Mesothelial cell of epicardium (in vitro differentiated cells): ENCODE measurements at regions not wholly inside any gene's neighbourhood (a gene's known extent, or its start where the extent isn't known, plus 50 kb on each side); places are given as distances from the start of the nearest gene placed in this dataset.

Experiments used
- DNase-seq, 2 experiments: peaks; one replicate each; pipeline ENCODE4 v3.0.0; 2021; ENCODE audit warnings: low spot score in 2 of 2; ENCODE audit not compliant: unreplicated experiment in 2 of 2
- H3K27ac Mint-ChIP-seq: 2 replicates; pipeline ENCODE4 v1.8.0; 2021; ENCODE audit warnings: mixed read lengths
- H3K27me3 Mint-ChIP-seq: 2 replicates; pipeline ENCODE4 v1.8.0; 2021; ENCODE audit warnings: low read depth, mixed read lengths
- H3K36me3 Mint-ChIP-seq: 2 replicates; pipeline ENCODE4 v1.8.0; 2021; ENCODE audit warnings: mixed read lengths
- H3K4me1 Mint-ChIP-seq: 2 replicates; pipeline ENCODE4 v1.8.0; 2021; ENCODE audit warnings: mixed read lengths
- H3K4me3 Mint-ChIP-seq: 2 replicates; pipeline ENCODE4 v1.8.0; 2021; ENCODE audit warnings: mild to moderate bottlenecking, moderate library complexity, mixed read lengths
- H3K9me3 Mint-ChIP-seq: 2 replicates; pipeline ENCODE4 v1.8.0; 2021; ENCODE audit warnings: mixed read lengths
- TF ChIP-seq, protein P1 (sequence below): fragments of 200-600 bp; sonication (generic); IDR thresholded peaks from one replicate; pipeline ENCODE4 v1.5.0; 2021; ENCODE audit warnings: antibody characterized with exemption; ENCODE audit not compliant: unreplicated experiment

DNA sequence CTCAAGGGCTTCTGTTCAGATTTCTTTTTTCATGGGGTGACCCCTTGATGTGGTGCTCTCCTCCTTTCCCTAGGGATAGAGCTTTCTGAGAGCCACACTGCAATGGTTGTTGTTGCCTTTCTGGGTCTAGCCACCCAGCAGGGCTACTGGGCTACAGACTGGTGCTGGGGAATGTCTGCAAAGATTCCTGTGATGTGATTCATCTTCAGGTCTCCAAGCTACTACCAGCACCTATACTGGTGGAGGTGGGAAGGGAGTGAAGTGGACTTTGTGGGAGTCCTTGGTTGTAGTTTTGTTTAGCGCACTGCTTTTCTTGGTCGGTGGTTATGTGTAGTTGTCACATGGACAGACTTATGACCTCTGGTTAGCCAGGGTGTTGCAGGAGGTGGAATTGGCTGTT, 392.3 kb upstream of the CNTN6 start:
- H3K4me1 Mint-ChIP-seq: no peaks in the 10 kb centered on the region
- peaks cover 34% of the 10 kb centered on the region for H3K9me3 Mint-ChIP-seq
- no peak for DNase-seq
- H3K27ac Mint-ChIP-seq: no peak overlapping the region
- TF ChIP-seq, protein P1, sequence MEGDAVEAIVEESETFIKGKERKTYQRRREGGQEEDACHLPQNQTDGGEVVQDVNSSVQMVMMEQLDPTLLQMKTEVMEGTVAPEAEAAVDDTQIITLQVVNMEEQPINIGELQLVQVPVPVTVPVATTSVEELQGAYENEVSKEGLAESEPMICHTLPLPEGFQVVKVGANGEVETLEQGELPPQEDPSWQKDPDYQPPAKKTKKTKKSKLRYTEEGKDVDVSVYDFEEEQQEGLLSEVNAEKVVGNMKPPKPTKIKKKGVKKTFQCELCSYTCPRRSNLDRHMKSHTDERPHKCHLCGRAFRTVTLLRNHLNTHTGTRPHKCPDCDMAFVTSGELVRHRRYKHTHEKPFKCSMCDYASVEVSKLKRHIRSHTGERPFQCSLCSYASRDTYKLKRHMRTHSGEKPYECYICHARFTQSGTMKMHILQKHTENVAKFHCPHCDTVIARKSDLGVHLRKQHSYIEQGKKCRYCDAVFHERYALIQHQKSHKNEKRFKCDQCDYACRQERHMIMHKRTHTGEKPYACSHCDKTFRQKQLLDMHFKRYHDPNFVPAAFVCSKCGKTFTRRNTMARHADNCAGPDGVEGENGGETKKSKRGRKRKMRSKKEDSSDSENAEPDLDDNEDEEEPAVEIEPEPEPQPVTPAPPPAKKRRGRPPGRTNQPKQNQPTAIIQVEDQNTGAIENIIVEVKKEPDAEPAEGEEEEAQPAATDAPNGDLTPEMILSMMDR: no peak
- peaks cover 10% of the 10 kb centered on the region for H3K27me3 Mint-ChIP-seq
- no peaks in the 10 kb centered on the region for H3K36me3 Mint-ChIP-seq
- no peak overlapping the region for H3K4me3 Mint-ChIP-seq

DNA sequence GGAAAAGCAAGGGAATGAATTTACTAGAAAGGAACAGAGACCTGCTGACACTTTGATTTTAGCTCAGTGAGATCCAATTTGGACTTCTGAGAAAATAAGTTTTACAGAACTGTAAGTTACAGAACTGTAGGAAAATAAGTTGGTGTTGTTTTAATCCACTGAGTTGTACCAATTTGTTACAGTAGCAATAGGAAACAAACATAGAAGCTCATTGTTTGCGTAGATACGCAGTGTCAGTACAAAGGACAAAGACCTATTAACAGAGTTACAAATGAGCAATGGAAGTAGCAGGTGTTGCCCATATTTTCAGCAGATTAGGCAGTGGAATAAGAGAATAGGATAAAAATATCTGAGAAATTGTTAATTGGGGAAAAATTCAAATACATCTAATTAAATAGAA, 385.8 kb upstream of the CNTN6 start:
- TF ChIP-seq, protein P1: no peak
- Mint-ChIP-seq H3K27ac (no peak overlapping the region), H3K4me1 (no peaks in the 10 kb centered on the region), H3K4me3 (no peak overlapping the region), H3K9me3 (no peaks in the 10 kb centered on the region), H3K36me3 (no peaks in the 10 kb centered on the region), H3K27me3 (peaks cover 17% of the 10 kb centered on the region)
- DNase-seq: no peak

DNA sequence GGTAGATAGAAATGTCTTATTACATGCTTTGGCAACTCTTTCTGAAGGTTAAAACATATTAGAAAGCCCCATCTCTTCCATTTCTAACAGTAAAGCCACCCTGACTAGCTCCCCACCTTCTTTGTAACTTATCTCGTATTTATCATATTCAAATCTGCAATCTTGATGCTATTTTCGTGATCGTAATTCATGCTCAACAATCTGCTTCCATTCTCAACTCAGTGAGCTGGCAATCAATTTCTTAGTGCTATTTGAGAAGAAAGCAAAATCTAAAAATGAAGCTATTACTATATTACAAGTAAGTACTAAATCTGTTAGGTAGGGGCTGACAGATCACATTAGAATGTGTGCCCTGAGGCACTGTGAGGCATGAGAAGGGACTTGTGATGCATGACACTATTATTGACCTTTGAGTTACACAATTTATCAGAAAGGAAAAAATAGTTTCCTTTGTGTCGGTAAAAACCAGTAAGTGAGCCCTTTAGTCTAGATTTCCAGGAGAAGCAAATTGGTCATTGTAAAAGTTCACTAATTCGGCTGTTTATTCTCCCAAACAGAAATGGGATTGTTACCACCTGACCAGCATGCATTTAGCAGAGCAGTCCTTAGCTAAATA, 379.7 kb upstream of the CNTN6 start:
- Mint-ChIP-seq H3K36me3 (no peaks in the 10 kb centered on the region), H3K9me3 (peaks cover 6% of the 10 kb centered on the region), H3K4me3 (no peak overlapping the region), H3K4me1 (peaks cover 22% of the 10 kb centered on the region), H3K27me3 (peaks cover 7% of the 10 kb centered on the region), H3K27ac (peak overlapping the region; percentile 21)
- TF ChIP-seq, protein P1: no peak
- no peak for DNase-seq

DNA sequence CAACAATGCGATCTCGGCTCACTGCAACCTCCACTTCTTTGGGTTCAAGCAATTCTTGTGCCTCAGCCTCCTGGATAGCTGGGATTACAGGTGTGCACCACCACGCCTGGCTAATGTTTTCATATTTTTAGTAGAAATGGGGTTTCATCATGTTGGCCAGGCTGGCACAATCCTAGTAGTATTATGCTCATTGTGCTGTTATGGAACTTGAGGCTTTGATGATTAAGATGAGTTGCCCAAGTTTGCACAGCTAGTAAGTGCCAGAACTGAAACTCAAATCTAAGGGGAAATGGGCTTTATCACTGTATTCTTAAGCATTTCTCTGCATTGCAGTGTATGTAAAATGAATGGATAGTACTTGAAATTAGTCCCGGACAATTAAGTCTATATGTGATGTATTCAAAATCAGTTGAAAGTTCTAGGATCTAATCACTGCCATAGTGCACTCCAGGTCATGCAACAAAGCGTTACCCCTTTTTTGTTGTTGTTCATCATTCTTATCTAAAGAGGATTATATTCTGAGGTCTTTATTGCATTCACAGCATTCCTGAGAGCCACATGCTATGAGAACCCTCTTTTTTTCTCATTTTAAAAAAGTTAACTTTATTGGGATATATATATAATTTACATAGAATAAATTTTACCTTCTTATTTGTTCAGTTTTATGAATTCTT, 378.7 kb upstream of the CNTN6 start:
- Mint-ChIP-seq H3K9me3 (peaks cover 9% of the 10 kb centered on the region), H3K4me1 (peaks cover 22% of the 10 kb centered on the region), H3K27me3 (peaks cover 9% of the 10 kb centered on the region), H3K4me3 (no peak overlapping the region), H3K27ac (no peak overlapping the region), H3K36me3 (no peaks in the 10 kb centered on the region)
- no peak for DNase-seq
- TF ChIP-seq, protein P1: no peak

DNA sequence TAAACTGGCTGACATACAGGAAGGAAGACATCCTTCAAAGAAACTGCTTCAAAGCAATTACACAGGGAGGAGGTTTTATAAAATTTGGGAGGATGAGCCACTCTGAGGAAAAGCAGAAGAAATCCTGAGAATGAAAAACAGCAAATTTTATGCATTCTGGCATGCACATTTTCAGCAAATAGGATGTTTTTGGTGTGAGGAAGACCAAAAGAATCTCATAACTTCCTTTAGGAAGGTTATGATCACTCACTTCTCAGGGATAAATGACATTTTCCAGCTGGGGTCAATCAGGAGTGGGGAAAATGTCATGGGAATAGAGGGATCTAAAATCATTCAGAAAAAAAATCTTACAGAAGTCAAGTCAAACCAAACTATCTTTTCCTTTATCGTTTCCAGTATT, 371.7 kb upstream of the CNTN6 start:
- H3K4me3 Mint-ChIP-seq: no peak overlapping the region
- H3K4me1 Mint-ChIP-seq: peaks cover 27% of the 10 kb centered on the region
- H3K27ac Mint-ChIP-seq: no peak overlapping the region
- TF ChIP-seq, protein P1: no peak
- no peaks in the 10 kb centered on the region for H3K36me3 Mint-ChIP-seq
- DNase-seq: no peak
- peaks cover 10% of the 10 kb centered on the region for H3K27me3 Mint-ChIP-seq
- H3K9me3 Mint-ChIP-seq: peaks cover 9% of the 10 kb centered on the region
